Peyer's patch (tissue), 4 donors: ENCODE measurements at regions not wholly inside any gene's neighbourhood (a gene's known extent, or its start where the extent isn't known, plus 50 kb on each side); places are given as distances from the start of the nearest gene placed in this dataset.

Experiments used
- POLR2A ChIP-seq, 2 donors: fragments of 450-650 bp; IDR thresholded peaks; one replicate each; pipeline ENCODE4 v1.5.1; 2017; ENCODE audit warnings: antibody characterized with exemption in 2 of 2, mild to moderate bottlenecking in 2 of 2, moderate library complexity in 2 of 2
- TF ChIP-seq, protein P1 (sequence below), 6 experiments: fragments of 450-650 bp in 4 of 6; fragments of 200-600 bp in 2 of 6; sonication (generic) in 1 of 6; IDR thresholded peaks; one replicate each; pipeline ENCODE4 v1.5.1; 2017 to 2019; ENCODE audit warnings: antibody characterized with exemption in 6 of 6, mild to moderate bottlenecking in 3 of 6, moderate library complexity in 1 of 6

DNA sequence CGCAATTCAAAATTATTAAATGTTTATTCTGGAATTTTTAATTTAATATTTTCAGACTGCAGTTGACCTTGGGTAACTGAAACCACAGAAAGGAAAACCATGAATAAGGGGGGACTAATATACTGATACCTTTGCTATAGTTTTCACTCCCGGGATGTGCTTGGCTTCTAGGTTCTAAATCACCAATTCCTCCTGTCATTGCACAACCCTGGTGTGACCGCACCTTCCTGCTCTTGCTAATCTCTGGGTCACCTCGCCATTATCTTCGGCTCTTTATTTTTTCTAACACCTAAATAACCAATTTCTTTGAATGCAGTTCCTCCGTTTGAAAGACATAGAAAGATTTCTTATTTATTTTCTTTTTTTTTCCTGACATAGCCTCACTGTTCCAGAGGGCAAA lies 634.5 kb upstream of the GOT2 start:
- TF ChIP-seq POLR2A (IDR thresholded peaks at IDR 0.05) = no peak
- TF ChIP-seq, protein P1, sequence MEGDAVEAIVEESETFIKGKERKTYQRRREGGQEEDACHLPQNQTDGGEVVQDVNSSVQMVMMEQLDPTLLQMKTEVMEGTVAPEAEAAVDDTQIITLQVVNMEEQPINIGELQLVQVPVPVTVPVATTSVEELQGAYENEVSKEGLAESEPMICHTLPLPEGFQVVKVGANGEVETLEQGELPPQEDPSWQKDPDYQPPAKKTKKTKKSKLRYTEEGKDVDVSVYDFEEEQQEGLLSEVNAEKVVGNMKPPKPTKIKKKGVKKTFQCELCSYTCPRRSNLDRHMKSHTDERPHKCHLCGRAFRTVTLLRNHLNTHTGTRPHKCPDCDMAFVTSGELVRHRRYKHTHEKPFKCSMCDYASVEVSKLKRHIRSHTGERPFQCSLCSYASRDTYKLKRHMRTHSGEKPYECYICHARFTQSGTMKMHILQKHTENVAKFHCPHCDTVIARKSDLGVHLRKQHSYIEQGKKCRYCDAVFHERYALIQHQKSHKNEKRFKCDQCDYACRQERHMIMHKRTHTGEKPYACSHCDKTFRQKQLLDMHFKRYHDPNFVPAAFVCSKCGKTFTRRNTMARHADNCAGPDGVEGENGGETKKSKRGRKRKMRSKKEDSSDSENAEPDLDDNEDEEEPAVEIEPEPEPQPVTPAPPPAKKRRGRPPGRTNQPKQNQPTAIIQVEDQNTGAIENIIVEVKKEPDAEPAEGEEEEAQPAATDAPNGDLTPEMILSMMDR (IDR thresholded peaks at IDR 0.05) = no peak
